Erythroblast (primary cell): ENCODE measurements at regions not wholly inside any gene's neighbourhood (a gene's known extent, or its start where the extent isn't known, plus 50 kb on each side); places are given as distances from the start of the nearest gene placed in this dataset.

Source experiments
- GATA1 ChIP-seq: IDR thresholded peaks from 2 replicates; pipeline ENCODE4 v1.6.1; 2011; ENCODE audit warnings: low read depth, mild to moderate bottlenecking, control low read depth, low read length, moderate library complexity
- POLR2A ChIP-seq: IDR thresholded peaks from 2 replicates; pipeline ENCODE4 v1.6.1; 2011; ENCODE audit warnings: mild to moderate bottlenecking, low read length

DNA sequence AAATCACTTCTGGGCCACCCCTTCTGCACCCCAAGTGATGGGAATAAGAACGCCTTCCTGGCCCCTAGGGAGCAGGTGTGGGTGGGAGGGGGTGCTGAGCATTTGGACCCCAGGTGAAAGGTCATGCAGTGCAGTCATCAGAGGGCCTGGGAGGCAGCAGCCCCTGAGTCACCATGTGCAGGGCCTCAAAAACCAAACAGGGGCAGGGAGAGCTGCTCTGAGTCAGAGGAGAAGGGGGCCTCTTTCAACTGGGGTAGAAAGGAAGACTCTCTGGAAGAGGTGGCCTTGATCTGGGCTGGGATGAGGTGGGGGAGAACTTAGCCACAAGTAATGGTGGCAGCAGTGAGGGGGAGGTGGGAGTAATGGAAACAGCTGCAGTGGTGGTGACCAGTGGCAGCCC is 164.3 kb downstream of the BUB3 start:
- TF ChIP-seq POLR2A (no peak), GATA1 (no peak)
